ENCODE measurements at regions not wholly inside any gene's neighbourhood (a gene's known extent, or its start where the extent isn't known, plus 50 kb on each side); places are given as distances from the start of the nearest gene placed in this dataset.
"Not testable (repeated sequence)": the region's sequence is repeated elsewhere in the genome, so short reads cannot be mapped to it uniquely, and the experiment has no call there.

DNA sequence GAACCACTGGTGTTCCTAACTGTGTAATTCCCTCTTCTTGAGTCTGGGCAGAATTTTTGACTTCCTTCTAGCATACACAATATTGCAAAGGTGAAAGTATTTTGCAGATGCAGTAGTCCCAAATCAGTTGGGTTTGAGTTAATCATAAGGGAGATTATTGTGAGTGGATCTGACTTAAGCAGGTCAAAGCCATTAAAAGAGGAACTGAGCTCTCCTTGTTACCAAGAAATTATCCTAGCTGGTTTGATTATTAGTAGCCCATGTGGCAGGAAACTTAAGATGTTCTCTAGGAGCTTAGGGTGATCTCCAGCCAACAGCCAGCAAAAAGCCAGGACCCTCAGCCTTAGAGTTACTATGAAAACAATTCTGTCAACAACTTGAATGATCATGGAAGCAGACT is 221.8 kb downstream of the RPIA start:
- DNase-seq (no peak), ATAC-seq (no peak)
- no peak overlapping the region for H3K27ac ChIP-seq
- TF ChIP-seq, protein P1, sequence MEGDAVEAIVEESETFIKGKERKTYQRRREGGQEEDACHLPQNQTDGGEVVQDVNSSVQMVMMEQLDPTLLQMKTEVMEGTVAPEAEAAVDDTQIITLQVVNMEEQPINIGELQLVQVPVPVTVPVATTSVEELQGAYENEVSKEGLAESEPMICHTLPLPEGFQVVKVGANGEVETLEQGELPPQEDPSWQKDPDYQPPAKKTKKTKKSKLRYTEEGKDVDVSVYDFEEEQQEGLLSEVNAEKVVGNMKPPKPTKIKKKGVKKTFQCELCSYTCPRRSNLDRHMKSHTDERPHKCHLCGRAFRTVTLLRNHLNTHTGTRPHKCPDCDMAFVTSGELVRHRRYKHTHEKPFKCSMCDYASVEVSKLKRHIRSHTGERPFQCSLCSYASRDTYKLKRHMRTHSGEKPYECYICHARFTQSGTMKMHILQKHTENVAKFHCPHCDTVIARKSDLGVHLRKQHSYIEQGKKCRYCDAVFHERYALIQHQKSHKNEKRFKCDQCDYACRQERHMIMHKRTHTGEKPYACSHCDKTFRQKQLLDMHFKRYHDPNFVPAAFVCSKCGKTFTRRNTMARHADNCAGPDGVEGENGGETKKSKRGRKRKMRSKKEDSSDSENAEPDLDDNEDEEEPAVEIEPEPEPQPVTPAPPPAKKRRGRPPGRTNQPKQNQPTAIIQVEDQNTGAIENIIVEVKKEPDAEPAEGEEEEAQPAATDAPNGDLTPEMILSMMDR (IDR thresholded peaks at IDR 0.05) = no peak
- no peaks in the 10 kb centered on the region for H3K36me3 ChIP-seq
- H3K9me3 ChIP-seq = no peaks in the 10 kb centered on the region
- H3K4me1 ChIP-seq = no peaks in the 10 kb centered on the region
- intact Hi-C loops (cut with DNase I) = no loop called here
- no peaks in the 10 kb centered on the region for H3K27me3 ChIP-seq
- no peak overlapping the region for H3K4me3 ChIP-seq

DNA sequence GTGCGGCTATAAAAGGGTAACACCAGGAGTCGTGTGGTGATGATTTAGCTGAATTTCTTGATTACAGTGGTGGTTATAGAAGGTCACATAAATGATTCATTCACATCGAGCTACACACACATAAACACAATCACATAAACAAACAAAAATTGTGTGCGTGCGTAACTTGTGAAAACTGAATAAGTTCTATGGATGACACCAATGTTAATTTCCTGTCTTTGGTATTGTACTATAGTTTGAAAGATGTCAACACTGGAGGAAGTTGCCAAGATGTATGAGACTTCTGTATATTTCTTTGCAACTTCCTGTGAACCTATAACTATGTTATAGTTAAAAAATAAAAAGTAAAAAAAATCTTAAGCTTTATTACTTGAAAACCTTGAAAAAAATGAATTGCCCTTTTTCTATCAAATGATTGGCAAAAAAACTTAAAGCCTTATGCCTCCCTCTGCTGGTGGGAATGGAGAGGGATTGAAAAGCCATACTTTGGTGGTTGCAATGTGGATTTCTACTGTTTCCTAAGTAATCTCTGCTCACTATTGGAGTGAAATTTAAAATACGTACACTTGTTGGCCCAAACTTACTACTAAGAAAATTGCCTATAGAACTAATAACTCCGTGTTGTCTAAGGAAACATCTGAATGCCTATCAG is 227.7 kb downstream of the RPIA start:
- Histone ChIP-seq H3K4me1 (no peaks in the 10 kb centered on the region), H3K4me3 (no peak overlapping the region), H3K27me3 (no peaks in the 10 kb centered on the region), H3K27ac (no peak overlapping the region), H3K36me3 (no peaks in the 10 kb centered on the region), H3K9me3 (no peaks in the 10 kb centered on the region)
- DNase-seq = no peak
- TF ChIP-seq, protein P1 (IDR thresholded peaks at IDR 0.05) = peak; percentile 46 to 53
- peak; percentile 46 for ATAC-seq
- intact Hi-C loops (cut with DNase I) = no loop called here

DNA sequence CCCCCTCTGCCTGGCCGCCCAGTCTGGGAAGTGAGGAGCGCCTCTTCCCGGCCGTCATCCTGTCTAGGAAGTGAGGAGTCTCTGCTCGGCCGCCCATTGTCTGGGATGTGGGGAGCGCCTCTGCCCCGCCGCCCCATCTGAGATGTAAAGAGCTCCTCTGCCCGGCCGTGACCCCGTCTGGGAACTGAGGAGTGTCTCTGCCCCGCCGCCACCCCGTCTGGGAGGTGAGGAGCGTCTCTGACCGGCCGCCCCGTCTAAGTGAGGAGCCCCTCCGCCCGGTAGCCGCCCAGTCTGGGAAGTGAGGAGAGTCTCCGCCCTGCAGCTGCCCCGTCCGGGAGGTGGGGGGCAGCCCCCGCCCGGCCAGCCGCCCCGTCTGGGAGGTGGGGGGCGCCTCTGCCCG is 228.9 kb downstream of the RPIA start:
- ATAC-seq; H3K27ac ChIP-seq; H3K4me1 ChIP-seq; H3K27me3 ChIP-seq; H3K9me3 ChIP-seq; intact Hi-C loops (cut with DNase I); H3K4me3 ChIP-seq; H3K36me3 ChIP-seq: not testable (repeated sequence)
- DNase-seq = peak in 1 of 4 donors; percentile 57

DNA sequence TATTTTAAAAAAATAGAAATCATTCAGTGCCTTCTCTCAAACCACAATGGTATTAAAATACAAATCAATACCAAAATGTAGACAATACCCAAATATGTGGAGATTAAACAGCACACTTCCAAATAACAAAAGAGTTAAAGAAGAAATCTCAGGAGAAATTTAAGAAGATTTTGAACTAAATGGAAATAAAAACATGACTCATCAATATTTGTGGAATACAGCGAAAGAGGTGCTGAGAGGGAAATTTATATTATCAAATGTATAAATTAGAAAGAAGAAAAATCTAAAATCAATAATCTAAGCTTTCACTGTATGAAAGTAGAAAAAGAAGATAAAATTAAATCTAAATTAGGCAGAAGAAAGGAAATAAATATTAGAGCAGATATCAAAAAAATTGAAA is 233.1 kb downstream of the RPIA start:
- intact Hi-C loops (cut with DNase I) = no loop called here
- Histone ChIP-seq H3K4me1 (no peaks in the 10 kb centered on the region), H3K9me3 (no peaks in the 10 kb centered on the region), H3K36me3 (no peaks in the 10 kb centered on the region), H3K4me3 (no peak overlapping the region), H3K27me3 (no peaks in the 10 kb centered on the region), H3K27ac (no peak overlapping the region)
- ATAC-seq = no peak
- TF ChIP-seq, protein P1 (IDR thresholded peaks at IDR 0.05) = no peak
- DNase-seq = no peak

DNA sequence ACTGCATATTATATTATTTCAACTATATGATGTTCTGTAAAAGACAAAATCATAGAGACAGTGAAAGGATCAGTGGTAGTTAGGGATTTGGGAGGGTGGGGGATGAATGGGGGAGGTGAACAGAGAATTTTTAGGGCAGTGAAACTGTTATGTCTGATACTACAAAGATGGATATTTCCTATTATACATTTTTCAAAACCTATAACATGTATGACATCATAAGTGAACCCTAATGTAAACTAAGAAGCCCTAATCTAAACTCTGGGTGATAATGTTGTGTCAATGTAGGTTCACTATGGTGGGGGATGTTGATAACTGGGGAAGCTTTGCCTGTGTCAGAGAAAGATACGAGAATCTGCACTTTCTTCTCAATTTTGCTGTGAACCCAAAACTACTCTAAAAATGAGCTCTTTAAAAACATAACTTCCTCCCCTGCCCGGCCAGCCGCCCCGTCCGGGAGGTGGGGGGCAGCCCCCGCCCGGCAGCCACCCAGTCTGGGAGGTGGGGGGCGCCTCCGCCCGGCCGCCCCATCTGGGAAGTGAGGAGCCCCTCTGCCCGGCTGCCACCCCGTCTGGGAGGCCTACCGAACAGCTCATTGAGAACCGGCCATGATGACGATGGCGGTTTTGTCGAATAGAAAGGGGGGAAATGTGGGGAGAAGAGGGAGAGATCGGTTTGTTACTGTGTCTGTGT is 234.4 kb downstream of the RPIA start:
- Histone ChIP-seq H3K27ac (no peak overlapping the region), H3K4me3 (no peak overlapping the region), H3K9me3 (no peaks in the 10 kb centered on the region), H3K27me3 (no peaks in the 10 kb centered on the region), H3K4me1 (no peaks in the 10 kb centered on the region), H3K36me3 (no peaks in the 10 kb centered on the region)
- TF ChIP-seq, protein P1 (IDR thresholded peaks at IDR 0.05) = no peak
- ATAC-seq = no peak
- intact Hi-C loops (cut with DNase I) = no loop called here
- peak in 1 of 4 donors; percentile 56 for DNase-seq

Measured in left lung (tissue), 4 donors.